ENCODE measurements at regions not wholly inside any gene's neighbourhood (a gene's known extent, or its start where the extent isn't known, plus 50 kb on each side); places are given as distances from the start of the nearest gene placed in this dataset.

DNA sequence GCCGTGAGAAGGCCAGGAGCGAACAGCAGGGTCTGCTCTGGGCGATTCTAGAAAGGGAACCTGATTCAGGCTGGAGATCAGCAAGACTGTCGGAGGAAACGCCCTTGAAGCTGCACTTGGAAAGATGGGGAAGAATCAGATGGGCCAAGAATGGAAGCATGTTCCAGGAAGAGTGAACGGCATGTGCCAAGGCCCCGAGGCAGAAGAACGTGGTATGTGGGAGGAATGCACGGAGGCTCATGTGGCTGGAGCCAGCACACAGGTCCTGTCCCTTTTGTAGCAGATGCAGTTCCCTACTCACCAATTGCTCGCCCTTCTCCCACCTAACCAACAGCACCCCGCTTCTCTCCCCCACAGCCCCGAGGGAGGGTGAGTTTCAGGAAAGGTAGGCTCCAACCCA, 180.6 kb downstream of the TFAP2C start:
- no peak for DNase-seq
- Mint-ChIP-seq H3K27me3 (ENCODE audit: unreplicated experiment) (peaks cover 7% of the 10 kb centered on the region), H3K27ac (ENCODE audit: unreplicated experiment) (no peak overlapping the region), H3K9me3 (ENCODE audit: unreplicated experiment) (peaks cover 4% of the 10 kb centered on the region), H3K36me3 (ENCODE audit: unreplicated experiment) (peaks cover 7% of the 10 kb centered on the region), H3K4me1 (ENCODE audit: low read depth, unreplicated experiment) (peaks cover 12% of the 10 kb centered on the region), H3K4me3 (ENCODE audit: unreplicated experiment) (no peak overlapping the region)
- TF ChIP-seq, protein P1, sequence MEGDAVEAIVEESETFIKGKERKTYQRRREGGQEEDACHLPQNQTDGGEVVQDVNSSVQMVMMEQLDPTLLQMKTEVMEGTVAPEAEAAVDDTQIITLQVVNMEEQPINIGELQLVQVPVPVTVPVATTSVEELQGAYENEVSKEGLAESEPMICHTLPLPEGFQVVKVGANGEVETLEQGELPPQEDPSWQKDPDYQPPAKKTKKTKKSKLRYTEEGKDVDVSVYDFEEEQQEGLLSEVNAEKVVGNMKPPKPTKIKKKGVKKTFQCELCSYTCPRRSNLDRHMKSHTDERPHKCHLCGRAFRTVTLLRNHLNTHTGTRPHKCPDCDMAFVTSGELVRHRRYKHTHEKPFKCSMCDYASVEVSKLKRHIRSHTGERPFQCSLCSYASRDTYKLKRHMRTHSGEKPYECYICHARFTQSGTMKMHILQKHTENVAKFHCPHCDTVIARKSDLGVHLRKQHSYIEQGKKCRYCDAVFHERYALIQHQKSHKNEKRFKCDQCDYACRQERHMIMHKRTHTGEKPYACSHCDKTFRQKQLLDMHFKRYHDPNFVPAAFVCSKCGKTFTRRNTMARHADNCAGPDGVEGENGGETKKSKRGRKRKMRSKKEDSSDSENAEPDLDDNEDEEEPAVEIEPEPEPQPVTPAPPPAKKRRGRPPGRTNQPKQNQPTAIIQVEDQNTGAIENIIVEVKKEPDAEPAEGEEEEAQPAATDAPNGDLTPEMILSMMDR (IDR thresholded peaks at IDR 0.05; ENCODE audit: partially characterized antibody, unreplicated experiment) = no peak

DNA sequence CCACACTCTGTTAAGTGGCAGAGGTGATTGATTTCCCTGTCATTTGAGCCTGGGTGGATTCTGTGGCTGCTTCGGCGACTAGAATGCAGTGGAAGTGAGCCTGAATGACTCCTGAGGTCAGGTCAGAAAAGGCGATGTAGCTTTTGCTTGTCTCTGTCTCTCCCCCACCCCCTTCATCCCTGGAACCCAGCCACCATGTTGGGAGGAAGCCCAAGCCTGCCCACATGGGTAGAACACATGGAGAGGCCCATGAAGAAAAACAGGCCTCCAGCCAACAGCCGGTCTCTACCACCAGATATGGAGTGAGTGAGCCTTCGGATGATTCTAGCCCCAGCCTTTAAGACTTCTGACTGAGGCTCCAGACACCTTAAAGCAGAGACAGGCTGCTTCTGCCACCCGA, 181.0 kb downstream of the TFAP2C start:
- TF ChIP-seq, protein P1 (IDR thresholded peaks at IDR 0.05; ENCODE audit: partially characterized antibody, unreplicated experiment) = no peak
- Mint-ChIP-seq H3K4me1 (ENCODE audit: low read depth, unreplicated experiment) (peaks cover 12% of the 10 kb centered on the region), H3K4me3 (ENCODE audit: unreplicated experiment) (no peak overlapping the region), H3K9me3 (ENCODE audit: unreplicated experiment) (peaks cover 4% of the 10 kb centered on the region), H3K27me3 (ENCODE audit: unreplicated experiment) (peaks cover 7% of the 10 kb centered on the region), H3K36me3 (ENCODE audit: unreplicated experiment) (peaks cover 7% of the 10 kb centered on the region), H3K27ac (ENCODE audit: unreplicated experiment) (no peak overlapping the region)
- no peak for DNase-seq

DNA sequence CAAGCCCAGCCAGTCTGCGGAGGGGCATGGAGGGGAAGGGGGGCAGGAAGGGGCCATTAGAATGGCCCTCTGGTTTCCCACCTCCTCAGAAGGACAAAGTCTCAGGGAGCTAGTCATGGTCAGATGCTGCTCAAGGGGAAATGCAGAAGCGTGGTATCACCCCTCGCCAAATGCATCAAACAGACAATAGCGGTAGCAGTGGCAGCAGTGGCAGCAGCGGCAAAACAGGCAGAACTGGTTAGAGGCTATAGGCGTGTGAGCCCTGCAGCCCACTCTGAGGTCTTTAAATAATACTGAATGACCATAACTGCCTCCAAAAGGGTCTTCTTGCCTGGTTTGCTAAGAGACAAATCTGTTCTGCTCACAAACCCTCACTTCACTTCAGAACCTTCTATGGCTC, 186.7 kb downstream of the TFAP2C start:
- Mint-ChIP-seq H3K4me1 (ENCODE audit: low read depth, unreplicated experiment) (no peaks in the 10 kb centered on the region), H3K36me3 (ENCODE audit: unreplicated experiment) (peaks cover 7% of the 10 kb centered on the region), H3K4me3 (ENCODE audit: unreplicated experiment) (no peak overlapping the region), H3K27ac (ENCODE audit: unreplicated experiment) (no peak overlapping the region), H3K27me3 (ENCODE audit: unreplicated experiment) (peaks cover 2% of the 10 kb centered on the region), H3K9me3 (ENCODE audit: unreplicated experiment) (peaks cover 4% of the 10 kb centered on the region)
- TF ChIP-seq, protein P1 (IDR thresholded peaks at IDR 0.05; ENCODE audit: partially characterized antibody, unreplicated experiment) = no peak
- no peak for DNase-seq

DNA sequence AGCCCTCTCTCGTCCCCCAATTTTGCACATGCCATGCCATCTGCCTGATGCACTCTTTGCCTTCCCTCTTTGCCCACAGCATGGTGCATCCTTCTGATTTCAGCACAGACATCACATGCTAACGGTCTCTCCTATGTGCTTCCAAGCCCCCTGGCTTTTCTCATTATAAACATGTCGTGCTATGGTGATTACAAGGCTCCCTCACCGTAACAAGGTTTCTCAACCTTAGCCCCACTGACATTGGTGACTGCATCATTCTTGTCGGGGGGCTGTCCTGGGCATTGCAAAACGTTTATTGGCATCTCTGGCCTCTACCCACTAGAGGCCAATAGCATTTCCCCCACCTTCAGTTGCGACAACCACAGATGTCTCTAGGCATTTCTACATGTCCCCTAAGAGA, 187.2 kb downstream of the TFAP2C start:
- no peak overlapping the region for H3K4me3 Mint-ChIP-seq (ENCODE audit: unreplicated experiment)
- TF ChIP-seq, protein P1 (IDR thresholded peaks at IDR 0.05; ENCODE audit: partially characterized antibody, unreplicated experiment) = no peak
- peaks cover 2% of the 10 kb centered on the region for H3K27me3 Mint-ChIP-seq (ENCODE audit: unreplicated experiment)
- peaks cover 4% of the 10 kb centered on the region for H3K9me3 Mint-ChIP-seq (ENCODE audit: unreplicated experiment)
- no peak overlapping the region for H3K27ac Mint-ChIP-seq (ENCODE audit: unreplicated experiment)
- no peaks in the 10 kb centered on the region for H3K4me1 Mint-ChIP-seq (ENCODE audit: low read depth, unreplicated experiment)
- peaks cover 7% of the 10 kb centered on the region for H3K36me3 Mint-ChIP-seq (ENCODE audit: unreplicated experiment)
- DNase-seq = no peak

DNA sequence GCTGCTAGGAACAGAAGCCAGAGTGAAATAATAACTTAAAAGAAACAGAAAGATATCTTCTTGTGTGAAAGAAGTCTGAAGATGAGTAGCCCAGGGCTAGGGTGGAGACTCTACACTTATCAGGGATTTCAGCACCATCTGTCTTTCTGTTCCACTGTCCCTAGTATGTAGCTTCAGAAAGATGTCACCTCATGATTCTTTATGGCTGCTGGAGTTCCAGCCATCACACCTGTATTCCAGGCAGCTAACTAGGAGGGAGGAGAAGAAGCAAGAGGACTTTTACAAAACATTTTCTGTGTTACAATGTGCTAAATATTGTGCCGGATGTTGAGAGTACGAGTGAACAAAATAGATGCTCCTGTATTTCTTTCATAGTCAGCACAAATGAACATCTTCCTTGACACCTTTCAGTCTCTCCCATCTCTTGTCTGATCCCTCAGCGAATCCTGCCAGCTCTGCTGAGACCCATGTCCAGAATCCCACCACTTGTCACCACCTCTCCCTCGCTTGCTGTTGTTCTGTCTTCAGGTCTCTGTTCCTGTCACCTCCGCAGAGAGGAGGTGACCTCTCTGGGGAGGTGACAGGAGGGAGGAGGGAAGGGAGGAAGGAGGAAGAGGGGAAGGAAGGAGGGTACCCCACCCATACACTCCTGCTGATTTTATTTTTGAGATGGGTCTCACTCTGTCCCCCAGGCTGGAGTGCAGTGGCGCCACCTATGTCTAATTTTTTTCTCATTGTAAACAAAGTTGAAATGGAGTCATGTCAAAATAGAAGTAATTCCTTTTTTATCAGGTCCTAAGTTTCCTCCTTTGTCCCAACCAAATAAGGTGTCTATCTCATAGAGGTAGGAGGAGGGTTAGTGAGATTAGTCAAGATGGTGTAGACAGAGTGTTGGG, 188.9 kb downstream of the TFAP2C start:
- TF ChIP-seq, protein P1 (IDR thresholded peaks at IDR 0.05; ENCODE audit: partially characterized antibody, unreplicated experiment) = no peak
- DNase-seq = no peak
- Mint-ChIP-seq H3K4me3 (ENCODE audit: unreplicated experiment) (no peak overlapping the region), H3K27me3 (ENCODE audit: unreplicated experiment) (peaks cover 2% of the 10 kb centered on the region), H3K27ac (ENCODE audit: unreplicated experiment) (no peak overlapping the region), H3K36me3 (ENCODE audit: unreplicated experiment) (peaks cover 2% of the 10 kb centered on the region), H3K4me1 (ENCODE audit: low read depth, unreplicated experiment) (no peaks in the 10 kb centered on the region), H3K9me3 (ENCODE audit: unreplicated experiment) (peaks cover 3% of the 10 kb centered on the region)

Measured in glutamatergic neuron (in vitro differentiated cells).